HG02798 (cell line): ENCODE measurements at regions not wholly inside any gene's neighbourhood (a gene's known extent, or its start where the extent isn't known, plus 50 kb on each side); places are given as distances from the start of the nearest gene placed in this dataset.
"Not testable (repeated sequence)": the region's sequence is repeated elsewhere in the genome, so short reads cannot be mapped to it uniquely, and the experiment has no call there.

Source experiments
- ATAC-seq: cut with Tn5 transposase; IDR thresholded peaks from one replicate; pipeline ENCODE4 v1.9.1; 2021; ENCODE audit warnings: mild to moderate bottlenecking; ENCODE audit not compliant: unreplicated experiment, poor library complexity

DNA sequence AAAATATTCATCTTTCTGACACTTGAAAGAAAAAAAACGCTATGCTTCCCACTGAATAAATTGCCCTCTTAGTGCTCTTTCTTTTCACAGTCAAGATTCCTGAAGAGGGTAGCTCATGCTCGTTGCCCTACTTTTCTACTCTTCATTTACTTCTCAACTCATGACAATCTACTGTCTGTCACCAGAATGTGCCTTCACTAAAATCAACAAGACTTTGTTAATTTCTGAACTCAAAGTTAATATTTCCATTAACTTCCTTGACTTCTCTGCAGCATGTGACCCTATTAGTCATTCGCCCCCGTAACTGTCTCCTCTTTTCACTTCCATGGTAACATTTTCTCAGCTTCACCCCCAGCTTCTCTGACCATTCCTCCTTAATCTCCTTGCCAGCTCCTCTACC is 98.9 kb upstream of the MAPRE2 start:
- ATAC-seq: no peak

DNA sequence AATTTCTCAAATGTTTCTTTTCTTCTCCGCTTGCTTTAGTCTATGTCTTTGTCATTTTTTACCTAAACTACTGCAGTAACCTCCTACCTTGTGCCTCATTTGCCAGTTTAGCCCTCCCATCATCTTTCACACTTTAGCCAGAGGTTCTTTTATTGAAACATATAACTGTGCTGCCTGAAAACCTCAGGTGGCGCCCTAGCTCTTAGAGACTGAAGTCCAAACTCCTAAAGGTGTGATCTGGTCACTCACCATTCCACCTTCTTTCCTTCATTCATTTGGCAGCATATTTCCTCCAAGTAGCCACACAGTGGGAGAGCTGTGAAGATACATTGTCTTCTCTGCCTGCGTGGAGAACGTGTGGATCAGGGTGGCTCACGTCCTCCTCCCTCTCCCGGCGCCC is 98.2 kb upstream of the MAPRE2 start:
- no peak for ATAC-seq

DNA sequence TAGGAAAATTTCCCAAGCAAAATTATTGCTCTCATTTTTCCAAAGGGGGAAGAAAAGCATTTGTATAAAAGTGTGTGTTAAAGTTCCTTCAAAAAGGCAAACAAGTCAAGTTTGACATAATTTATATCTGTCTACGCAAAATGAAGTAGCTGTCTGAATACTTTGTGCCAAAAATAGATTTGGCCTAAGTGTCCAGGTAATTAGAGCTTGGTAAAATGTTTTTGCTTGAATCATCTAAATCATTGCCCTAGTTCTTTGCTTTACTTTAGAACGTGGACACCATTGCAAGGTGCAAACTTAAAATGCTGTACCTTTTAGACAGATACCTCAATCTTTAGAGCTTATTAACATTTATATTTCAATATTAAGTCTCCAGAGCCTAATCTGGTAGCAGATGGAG is 97.6 kb upstream of the MAPRE2 start:
- ATAC-seq: no peak

DNA sequence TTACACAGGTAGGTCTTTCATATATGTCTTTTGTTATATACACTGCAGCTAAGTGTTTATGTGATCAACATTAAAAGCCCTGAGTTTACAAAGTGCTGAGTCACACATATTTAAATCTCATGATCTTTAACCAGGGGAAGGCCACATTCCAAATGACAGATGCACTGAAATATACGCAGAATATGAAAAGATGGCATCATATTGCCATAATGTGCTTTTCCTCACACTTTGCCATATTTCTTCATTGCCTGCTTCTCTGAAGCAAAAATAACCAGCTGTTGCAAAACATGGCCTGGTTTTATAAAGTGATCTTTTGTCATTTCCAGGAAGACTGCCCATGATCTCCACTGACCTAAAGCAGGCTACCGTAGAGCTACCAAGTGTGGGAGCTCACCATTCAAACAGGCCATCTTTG is 93.5 kb upstream of the MAPRE2 start:
- ATAC-seq: no peak

DNA sequence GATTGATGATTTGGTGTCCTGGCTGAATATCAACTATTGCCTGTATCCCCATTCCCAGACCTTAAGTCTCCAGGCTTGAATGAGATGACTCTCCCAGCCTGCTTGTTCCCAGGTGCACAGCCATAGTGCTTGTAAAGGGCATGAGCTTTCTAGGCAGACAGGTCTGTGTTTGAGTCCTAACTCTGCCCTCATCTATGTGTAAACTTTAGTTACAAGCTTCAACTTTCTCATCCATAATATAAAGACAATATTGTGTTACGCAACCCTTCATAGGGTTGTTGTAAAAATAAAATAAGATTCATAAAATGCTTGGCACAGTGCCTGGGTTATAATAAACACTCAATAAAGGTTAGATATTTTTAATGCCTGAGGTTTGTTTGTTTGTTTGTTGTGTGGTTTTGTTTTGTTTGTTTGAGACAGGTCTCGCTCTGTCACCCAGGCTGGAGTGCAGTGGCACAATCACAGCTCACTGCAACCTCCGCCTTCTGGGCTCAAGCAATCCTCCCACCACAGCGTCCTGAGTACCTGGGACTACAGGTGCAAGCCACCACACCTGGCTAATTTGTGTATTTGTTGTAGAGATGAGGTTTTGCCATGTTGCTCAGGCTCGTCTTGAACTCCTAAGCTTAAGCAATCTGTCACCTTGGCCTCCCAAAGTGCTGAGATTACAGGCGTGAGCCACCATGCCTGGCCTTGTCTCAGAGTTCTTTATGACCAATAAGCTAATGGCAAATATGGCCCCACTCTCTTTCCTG is 89.4 kb upstream of the MAPRE2 start:
- no peak for ATAC-seq

DNA sequence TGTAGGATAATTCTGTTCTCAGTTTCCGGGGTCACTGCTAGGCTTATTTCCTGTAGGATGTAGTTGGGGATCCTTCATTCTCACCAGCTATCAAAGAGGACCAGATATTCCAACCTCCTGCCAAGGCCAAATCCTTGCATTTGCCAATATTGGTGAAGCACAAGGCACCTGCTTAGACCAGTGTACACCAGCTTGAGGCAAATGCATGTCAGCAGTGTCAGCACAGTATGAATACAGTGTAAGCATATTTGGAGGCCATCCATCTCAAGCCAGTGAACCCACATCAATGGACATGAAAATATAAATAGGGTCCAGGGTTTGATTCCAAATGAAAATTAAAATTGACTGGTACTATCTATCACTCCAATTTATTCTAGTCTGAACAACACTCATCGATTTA is 88.0 kb upstream of the MAPRE2 start:
- no peak for ATAC-seq

DNA sequence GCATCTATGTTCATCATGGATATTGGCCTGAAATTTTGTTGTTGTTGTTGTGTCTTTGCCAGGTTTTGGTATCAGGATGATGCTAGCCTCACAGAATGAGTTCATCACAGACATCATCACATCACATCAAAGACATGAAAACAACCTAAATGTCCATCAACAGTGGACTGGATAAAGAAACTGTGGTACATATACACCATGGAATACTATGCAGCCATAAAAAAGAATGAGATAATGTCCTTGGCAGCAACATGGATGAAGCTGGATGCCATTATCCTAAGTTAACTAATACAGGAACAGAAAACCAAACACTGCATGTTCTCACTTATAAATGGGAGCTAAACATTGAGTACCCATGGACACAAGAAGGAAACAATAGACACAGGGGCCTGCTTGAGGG is 85.7 kb upstream of the MAPRE2 start:
- ATAC-seq: not testable (repeated sequence)

DNA sequence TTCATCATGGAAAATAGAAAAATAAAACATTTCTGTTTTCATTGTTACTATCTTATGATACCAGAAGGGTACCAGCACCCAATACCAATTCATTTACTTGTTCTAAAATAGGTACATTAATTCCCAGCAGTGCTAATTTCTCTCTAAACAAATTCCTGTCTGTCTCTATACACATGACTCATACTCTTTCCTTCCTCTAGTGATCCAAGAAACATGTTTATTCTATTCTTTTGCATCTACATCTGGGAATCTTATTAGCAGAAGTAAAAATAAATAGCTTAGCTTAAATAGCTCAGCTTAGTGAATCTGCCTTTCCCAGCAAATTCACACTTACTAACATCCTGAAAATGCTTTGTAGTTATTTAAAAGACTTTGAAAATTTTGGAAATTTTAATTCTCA is 84.5 kb upstream of the MAPRE2 start:
- ATAC-seq: no peak

DNA sequence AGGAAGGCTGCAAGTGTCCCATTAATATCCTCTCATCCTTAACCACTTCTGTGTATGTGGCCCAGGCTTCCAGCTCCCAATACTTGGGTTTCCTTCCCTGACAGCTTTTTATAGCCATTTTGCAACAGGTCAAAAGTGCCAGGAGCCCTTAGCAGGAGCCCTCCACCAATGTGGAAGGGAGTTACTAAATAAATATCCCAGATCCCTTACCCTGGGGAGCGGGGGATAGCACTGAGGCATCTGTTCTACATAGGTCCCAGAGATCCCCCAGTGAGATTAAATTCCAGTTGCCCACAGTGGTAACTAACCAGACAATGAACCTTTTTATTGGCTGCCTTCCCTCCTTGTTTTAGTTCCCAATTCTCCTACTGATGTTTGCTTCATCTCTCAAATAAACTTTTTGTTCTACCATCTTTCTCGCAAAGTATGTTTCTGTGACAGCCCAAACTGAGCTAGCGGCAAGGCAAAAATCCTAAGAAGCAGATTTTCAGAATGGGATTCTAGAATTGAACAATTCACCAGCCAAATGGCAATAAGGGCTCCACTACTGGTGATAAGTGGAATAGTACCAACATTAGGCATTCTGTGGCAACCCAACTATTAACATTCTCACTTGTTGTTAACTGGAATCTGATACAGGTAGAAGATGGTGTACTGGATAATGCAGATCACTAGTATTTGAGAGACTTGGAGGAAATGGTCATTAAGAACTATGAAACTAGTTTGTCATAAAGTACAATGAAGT is 83.9 kb upstream of the MAPRE2 start:
- ATAC-seq: no peak

DNA sequence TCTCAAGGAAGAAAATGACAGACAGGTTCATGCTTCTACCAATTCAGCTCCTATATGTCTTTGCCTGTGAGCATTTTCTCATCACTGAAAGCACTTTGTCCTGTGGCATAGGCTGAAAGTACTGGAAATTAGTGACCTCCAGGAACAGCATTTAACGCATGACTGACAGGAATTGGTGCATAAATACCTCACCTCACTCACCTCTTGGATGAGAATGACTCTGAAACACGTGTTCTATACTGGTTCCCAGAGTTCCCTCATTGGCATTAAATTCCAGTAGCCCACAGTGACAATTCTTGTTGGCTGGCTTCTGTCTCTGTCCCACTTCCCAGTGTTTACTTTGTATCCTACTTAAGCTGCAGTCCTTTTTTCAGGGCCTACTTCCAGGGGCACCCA is 83.4 kb upstream of the MAPRE2 start:
- ATAC-seq: no peak

DNA sequence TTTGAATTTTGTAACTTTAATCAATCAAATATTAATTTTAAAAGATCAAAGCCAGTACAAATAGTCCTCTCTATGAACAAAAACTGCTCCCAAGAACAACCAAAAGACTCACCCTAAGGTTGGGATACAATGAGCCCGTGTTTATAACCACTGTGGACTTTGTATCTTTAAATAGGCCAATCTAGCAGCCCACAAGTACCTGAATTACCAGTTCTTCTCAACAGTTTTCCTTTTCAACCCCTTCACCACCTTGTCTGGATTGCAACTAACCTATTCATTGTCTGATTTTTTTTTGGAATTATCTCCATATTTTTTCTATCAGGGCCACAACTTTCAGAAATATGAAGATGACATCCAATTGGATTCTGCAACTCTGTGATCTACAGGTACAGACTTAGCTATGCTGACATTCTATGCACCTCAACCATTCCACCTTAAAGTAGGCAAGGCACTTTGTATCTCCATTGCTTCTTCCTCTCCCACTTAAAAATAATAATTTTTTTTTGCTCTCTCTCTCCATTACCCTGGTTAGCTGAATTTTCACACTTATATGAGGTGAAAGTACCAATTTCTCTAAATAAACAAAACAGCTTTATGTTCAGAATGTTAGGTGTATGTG is 81.9 kb upstream of the MAPRE2 start:
- no peak for ATAC-seq

DNA sequence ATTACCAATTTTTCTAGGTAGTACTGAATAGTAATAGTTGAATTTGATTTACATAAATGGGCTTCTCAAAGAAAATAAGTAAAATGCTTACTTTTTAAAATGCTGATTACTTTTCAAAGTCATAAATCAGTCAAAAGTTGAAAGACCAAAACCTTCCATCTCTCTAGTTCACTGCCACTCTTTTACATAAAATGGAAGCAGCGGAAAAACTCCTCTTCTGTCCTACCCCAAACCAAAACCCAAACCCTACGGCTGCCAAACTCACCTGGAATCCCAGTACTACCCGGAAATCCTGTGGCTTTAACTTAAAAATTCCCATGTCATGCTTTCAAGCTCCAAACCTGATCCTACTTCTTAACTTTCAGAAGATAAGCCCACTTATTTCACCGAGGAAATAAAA is 81.2 kb upstream of the MAPRE2 start:
- no peak for ATAC-seq

DNA sequence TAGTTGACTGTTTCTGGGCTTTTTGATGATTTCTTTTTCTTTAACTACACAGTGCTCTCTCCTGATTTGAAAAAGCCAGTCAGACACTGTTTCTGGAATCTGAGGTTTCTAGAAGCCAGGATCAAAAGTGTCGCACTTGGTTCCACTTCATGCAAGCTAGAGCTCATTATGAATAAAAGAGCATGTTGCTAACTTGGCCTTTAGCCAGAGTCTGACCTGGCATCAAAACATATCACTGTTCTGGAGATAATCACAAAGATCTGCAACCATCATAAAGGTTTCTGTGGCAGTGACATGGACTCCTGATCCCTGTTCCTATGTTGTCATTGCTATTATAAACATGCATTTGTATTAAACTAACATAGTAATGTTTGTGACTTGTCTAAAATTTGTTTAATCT is 76.1 kb upstream of the MAPRE2 start:
- ATAC-seq: no peak

DNA sequence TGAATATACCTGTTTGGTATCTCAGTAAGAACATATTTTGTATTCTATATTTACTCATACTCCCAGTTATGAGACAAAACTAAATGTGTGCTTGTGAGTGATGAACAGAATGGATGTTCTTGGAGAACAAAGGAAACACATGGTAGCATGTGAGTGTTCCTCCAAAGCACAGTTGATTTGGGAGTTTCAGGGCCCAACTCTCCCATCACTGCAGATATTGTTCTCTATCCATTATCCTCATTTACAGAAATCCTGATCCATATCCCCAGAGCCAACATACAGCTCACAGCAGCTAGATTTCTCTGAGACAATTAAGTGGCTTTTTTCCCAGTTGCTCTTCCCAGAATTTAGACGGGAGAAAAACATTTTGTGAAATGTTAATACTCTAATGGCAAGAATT is 75.6 kb upstream of the MAPRE2 start:
- no peak for ATAC-seq

DNA sequence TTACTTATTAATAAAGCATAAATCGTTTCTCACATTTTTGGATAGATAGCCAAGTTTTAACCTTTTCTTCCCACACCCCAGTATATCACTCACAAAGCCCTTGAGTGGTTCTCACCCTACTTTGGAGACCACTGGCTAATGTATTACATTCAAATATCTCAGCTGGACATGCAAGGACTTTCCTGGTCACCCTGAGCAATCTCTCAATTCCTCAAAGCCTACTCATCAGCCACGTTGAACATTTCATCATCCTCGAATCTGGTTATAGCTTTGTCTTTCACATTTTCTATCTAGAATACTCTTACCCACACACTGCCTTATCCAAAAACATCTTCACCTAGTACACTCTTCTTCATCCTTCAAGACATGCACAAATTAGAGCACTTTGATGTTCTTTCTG is 71.1 kb upstream of the MAPRE2 start:
- no peak for ATAC-seq

DNA sequence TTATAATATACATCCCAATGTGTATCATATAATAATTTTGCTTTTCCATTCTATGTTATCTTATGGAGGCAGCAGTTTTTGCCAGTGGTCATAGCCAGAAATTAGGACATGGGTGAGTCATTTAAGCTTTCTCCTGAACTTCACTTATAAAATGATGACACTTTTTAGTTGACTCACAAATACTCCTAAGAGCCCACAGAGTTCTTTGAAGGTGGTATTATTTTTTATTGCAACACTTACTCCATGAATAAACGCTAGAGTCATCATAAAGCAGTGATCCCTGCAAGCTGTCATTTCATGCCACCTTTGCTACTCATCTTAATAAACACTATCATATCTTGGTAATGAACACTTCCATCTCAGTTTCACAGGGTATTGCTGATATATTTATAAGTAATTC is 69.9 kb upstream of the MAPRE2 start:
- no peak for ATAC-seq

DNA sequence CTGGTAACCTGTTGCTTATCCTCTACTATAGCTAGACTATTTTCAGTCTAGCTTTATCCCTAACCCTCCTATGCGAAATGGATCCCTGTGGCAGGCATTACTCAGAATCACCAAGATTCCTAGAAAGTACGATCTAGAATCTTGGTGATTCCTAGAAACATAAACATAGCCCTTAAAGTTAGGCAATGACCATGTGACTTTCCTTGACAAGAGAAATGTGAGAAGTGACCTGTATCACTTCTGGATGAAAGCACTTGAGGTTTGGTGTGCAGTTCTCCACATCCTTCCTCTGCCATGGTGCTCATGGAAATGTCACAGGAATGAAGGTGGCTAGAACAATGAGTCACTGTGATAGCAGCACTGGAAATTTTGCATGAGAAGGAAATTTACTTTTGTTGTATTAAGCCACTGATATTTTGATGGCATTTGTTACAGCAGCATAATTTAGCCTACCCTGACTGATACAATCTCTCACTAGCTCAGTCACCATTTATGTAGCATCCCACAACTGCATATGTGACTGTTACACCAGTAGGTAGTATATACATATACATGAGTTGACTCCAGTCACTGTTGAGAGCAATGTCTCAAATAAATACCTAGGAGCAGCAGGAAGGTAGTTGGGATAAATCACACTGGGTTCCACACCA is 68.3 kb upstream of the MAPRE2 start:
- ATAC-seq: no peak

DNA sequence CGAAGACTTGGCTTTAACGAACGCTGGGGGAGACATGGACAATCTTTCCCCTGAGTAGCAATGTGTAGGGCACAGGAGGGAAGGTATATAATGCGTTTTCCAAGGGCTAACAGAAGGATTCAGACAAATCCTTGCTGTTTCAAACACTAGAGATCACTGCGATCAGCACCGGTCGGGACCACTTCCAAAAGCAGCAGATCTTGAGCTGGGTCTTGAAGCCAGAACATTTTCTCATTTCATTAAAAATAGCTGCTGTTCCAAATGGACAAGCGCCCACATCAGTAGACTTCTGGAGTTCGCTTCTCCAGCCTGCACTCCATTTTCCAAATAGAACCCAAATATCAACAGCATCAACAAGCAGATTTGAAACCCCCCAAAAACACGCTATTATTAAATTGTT is 65.1 kb upstream of the MAPRE2 start:
- ATAC-seq: no peak

DNA sequence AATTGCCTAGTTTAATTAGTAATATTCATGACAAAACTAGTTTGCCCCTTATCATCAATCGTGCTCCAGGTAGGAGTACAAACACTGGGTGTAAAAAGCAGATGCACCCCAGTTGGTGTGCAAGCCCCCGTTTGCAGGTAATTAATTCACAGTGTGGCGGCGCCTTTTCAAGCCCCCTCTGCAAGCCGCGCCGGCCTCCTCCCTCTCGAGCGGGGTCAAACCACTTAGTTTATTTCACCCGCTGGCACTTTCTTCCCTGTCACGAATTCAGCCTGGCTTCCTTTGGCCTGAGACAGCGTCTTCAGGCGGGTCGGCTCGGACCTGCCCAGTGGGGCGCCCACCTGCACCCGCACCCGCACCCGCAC is 64.7 kb upstream of the MAPRE2 start:
- no peak for ATAC-seq

DNA sequence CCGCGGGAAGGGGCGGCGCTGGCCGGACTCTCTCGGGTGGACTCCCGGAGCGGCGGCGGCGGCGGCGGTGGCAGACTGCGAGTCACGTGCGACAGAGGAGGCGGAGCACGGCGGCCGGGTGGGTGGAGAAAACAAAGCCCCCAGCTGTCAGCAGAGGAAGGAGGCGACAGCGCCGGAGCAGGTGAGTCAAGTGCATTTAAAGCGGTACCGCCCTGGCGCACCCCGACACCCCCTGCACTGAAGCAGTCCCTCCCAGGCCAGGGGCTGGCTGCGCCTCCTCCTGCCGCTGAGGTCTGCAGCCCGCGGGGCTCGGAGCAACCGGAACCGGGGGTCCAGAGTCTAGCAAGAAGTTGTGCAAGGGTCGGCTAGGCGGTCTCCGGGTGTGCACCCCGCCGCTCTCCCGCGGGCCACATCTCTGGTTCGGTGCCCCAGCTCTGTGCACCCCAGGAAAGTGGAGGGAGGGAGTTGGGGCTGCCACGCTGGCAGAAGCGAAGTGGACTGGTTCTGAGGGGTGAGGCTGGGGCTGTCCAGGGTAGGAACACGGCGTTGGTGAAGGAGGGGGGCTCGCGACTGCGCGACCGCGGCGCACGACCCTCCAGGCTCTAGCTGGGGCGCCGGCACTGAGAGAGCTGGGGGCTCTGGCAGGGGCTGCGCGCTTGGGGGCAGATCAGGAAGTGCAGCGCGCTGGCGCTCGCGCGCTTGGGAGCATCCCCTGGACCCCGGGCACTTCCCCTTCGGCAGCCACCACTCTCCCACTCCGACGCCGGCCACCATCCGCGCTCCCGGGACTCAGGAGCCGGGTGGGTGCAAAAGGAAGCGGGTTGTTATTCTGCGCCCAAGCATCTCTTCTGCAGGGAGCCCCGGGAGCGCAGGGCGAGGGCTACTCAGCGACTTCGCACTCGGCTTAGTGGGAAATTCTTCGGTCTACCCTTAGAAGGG is 64.0 kb upstream of the MAPRE2 start:
- ATAC-seq: peak; percentile 81
